ENCODE measurements at regions not wholly inside any gene's neighbourhood (a gene's known extent, or its start where the extent isn't known, plus 50 kb on each side); places are given as distances from the start of the nearest gene placed in this dataset.
"Not testable (repeated sequence)": the region's sequence is repeated elsewhere in the genome, so short reads cannot be mapped to it uniquely, and the experiment has no call there.

DNA sequence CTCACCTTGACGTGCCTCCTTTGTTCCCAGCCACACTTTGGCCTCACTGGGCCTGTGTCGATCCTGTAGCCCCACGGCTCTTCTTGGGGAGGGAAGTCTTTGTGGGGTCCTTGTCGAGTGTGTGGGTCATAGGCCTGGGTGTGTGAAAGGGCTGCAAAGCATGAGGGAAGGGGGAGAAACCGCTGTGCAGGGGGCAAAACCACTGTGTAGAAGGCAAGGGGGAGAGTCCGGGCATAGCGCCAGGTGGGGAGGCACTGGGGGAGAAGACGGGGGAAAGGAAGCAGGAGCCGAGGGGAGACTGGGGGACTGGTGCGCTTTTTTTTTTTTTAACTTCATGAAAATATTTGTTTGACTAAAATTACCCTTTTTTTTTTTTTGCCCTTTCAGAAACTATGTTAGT is 65.1 kb upstream of the RASD2 start:
- no peak for DNase-seq

DNA sequence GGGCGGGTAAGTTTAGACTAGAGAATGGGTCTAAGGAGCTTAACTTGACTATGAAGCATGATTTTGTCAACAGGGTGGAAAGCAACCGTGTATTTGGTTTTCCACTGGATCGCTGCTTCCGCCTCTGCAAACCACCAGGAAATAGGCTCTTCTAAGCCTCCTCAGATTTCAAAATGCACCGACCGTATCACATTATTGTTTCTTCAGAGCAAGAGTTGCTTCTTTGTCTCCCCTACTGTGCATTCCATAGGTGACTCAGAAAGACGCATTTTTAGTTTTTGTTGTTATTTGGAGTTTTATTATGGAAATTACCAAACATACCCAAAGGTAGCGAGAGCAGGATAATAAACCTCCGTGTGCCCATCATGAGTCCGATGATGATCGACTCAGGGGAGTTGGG is 64.3 kb upstream of the RASD2 start:
- DNase-seq = no peak

DNA sequence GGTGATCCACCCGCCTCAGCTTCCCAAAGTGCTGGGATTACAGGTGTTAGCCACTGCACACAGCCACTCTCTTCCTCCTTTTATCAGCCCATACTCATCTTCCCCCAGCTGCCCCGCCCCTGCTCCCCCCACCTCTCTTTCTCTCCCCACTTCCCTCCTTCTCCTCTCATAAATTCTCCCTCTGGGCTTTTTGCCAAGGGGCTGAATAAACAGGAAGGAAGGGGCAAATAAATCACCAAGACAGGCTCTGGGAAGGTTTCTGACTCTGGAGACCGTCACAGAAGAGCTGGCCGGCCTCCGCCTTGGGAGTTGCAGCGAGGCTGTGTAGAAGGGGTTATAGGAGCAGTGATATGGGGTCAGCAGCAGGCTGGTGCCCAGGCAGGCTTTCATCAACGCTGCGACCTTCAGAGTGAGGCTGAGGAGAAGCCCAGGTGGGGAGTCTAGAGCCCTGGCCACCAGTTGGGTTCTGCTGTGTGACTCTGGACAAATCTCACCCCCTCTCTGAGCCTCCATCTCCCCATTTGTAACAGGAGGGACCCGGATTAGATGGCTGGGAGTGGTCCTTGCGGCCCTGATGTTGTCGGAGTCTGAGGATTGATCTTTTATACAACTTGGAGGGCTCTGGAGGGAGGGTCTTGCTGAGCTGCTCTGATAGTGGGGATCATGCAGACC is 62.6 kb upstream of the RASD2 start:
- DNase-seq = peak; percentile 72 to 81

- no peak for DNase-seq
Measured at GRCh38 chr22:35478633-35479107, 62.0 kb upstream of the RASD2 start.

GRCh38 chr22:35479359-35479758 is 61.3 kb upstream of the RASD2 start:
- DNase-seq = no peak

DNA sequence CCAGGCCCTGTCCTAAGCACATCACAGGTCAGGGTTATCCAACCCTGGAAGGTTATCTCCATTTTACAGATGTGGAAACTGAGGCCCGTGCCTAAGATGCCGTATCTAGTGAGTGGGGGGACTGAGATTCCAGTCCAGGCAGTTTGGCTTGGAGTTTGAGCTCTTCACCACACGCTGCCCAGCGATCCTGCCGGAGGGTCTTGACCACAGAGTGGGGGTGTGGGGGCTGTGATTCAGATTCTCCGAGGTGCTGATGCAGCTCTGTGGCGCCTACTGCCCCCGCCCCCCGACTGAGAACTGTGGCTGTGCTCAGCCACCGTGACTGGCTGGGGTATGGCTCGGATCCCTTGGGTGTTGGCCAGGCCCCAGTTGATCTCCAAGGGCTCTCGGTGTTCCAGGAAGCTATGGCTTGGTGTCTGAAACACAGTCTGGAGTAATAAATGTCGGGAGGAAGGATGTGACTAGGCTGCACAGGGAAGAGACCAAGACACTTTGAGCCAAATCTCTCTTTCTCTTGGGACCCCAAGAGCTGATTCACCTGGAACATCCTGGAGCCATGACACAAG is 60.6 kb upstream of the RASD2 start:
- no peak for DNase-seq

GRCh38 chr22:35480627-35481550 is 59.7 kb upstream of the RASD2 start:
- DNase-seq = peak in 1 of 2 experiments; percentile 18

DNA sequence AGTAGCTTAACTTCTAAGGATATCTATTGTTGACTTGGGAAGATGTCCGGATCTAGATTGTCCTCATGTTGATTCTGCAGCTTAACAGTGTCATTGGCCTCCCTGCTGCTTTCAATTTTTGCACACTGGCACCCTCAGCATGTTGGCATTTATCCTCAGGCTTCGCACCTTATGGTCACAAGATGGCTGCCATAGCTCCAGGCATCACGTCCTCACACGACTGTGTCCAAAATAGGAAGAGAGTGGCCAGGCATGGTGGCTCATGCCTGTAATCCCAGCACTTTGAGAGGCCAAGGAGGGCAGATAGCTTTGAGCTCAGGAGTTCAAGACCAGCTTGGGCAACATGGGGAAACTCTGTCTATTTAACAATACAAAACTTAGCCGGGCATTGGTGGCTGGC is 58.3 kb upstream of the RASD2 start:
- DNase-seq = no peak

- no peak for DNase-seq
Measured at GRCh38 chr22:35482974-35483373, 57.7 kb upstream of the RASD2 start.

DNA sequence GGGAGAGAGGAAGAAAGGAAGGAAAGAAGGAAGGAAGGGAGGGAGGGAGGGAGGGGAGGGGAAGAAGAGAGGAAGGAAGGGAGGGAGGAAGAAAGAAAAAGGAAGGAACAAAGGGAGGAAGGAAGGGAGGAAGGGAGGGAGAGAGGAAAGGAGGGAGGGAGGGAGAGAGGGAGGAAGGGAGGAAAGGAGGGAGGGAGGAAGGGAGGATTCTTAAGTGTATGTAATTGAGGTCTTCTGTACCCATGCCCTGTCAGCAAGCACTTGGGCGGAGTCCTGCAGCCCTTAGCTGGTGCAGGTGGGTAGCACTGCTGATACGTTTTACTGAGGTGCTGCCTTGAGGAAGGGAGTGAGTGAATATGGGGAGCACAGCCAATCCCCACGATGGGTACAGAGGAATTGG is 56.9 kb upstream of the RASD2 start:
- DNase-seq = no peak

DNA sequence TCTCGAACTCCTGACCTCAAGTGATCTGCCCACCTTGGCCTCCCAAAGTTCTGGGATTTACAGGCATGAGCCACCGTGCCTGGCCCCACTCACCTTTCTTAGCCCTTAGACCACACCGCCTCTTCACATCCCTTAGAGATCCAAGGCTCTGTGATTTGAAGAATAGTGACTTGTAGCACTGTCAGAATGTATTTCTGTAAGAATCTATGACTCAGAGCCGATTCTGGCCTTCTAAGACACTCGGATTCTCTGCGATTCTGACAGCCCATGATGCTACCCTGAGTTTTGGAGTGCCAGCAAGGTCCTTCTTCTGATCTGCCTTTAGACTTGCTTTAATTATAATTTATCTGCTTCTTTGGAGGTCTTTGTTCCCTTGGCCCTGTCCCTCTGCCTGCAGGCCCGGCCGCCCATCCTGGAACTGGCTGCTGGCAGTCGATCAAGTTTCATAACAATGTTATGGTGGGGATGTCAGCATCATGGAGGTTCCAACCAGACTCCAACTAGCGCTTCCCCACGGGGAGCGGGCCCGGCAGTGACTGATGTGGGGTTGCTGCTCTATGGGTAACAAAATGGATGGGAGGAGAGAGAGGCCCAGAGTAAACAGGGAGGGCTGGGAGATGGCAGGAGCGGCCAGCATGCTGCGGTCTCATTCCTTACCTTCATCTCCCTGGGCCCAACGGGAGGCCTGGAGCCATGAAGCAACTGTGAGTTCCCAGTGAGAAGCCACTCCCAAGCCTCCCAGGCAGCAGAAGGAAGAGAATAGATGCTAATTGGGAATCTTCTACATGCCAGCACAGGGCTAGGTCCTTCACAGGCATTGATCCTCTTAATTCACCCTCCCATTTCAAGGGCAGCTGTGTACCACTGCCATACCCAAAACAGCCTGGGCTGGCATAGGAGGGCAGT is 55.7 kb upstream of the RASD2 start:
- DNase-seq = no peak

DNA sequence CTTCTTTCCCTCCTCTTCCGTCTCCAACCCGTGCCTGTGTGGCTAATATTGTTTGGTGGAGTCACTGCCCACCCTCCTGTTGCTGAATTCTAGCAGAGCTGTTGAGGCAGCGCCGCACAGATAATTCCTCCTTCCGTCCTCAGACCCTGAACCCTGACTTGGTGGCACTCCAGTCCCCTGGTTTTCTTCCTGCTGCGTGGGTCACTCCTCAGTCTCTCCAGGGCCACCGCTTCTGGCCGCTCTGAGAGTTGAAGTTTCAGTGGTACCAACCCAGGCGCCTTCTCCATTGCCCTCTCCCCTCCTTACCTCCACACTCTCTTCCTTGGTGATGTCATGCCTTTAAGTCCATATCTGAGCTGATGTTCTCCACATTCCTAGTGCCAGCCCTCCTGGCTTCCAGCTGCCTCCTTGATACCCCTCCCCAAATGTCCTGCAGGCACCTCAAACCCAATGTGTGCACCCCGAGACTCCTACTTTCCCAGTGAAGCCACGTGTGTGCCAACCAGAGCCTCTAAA is 54.5 kb upstream of the RASD2 start:
- DNase-seq = no peak

DNA sequence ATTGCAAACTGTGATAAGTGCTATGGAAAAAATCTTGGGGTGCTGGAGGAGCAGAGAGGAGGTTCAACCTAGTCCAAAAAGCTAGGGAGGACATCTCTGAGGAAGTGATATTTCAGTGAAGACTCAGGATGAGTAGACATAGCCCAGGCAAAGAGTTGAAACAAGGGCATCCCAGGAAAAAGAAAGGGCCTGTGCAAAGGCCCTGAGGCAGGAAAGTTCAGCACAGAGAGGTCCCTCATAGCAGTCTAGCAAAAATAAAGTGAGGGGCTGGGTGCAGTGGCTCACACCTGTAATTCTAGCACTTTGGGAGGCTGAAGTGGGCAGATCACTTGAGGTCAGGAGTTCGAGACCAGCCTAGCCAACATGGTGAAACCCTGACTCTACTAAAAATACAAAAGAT is 53.0 kb upstream of the RASD2 start:
- not testable (repeated sequence) for DNase-seq

DNA sequence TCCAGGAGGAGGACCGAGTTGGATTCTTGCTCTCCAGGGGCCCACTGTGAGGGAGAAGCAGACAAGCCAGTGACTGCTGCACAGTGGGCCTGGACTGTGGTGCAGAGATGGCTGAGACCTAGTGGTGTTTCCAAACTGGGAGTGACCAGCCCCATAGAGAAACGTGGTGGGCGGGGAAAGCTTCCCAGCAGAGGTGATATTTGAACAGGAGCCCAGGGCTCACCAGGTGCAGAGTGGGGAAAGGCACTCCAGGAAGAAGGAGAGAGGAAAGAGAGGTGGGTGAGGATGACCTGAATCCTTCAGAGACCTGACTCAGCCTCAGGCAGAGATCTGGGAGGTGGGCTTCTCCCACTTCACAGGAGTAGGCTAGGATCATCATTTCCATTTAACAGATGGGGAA is 52.1 kb upstream of the RASD2 start:
- DNase-seq = no peak

DNA sequence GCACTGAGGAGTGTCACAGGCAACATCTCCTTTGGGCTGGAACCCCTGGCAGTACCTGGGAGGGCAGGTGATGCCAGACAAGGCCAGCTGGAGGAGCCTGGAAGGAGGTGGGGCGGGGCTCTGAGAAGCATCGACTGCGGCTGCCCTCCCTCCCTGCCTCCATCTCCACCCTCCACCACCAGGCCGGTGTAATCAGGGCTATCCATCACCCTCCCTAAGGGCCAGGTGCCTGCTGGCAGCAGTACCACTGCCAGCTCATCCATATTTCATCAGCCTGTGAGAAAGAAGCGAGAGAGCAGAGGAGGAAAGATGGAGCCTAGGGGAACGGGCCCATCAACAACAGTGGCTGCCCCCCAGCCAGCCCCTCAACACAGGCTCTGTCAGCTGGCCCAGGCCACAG is 51.4 kb upstream of the RASD2 start:
- peak; percentile 28 to 31 for DNase-seq

Measured in NCI-H2081 (cell line).